Vagina (tissue), 2 donors: ENCODE measurements at regions not wholly inside any gene's neighbourhood (a gene's known extent, or its start where the extent isn't known, plus 50 kb on each side); places are given as distances from the start of the nearest gene placed in this dataset.

Source experiments
- POLR2A ChIP-seq, 2 donors: fragments of 450-650 bp; IDR thresholded peaks; one replicate each; pipeline ENCODE4 v1.6.1; 2017; ENCODE audit warnings: antibody characterized with exemption in 2 of 2, mild to moderate bottlenecking in 2 of 2, moderate library complexity in 2 of 2
- TF ChIP-seq, protein P1 (sequence below), 3 experiments: fragments of 450-650 bp in 2 of 3; fragments of 200-600 bp in 1 of 3; sonication (generic) in 1 of 3; IDR thresholded peaks; one replicate each; pipeline ENCODE4 v1.5.1; 2017 to 2019; ENCODE audit warnings: antibody characterized with exemption in 3 of 3, mild to moderate bottlenecking in 2 of 3, moderate library complexity in 2 of 3

DNA sequence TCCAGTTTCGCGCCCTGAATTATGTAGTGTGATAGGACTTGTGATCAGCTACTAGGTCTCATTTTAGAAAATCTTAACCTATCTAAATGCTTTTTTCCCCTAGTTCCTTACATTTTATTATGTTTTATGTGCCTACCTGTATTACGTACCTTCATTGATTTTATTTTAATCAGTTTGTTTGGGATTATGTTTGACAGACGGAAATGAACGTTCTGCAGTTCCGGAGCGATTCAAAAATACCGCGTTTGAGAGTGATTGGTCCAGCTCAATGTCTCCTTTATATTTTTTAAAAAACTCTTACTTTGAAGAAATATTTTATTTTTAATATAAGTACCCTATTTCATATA, 114.3 kb upstream of the BTN3A2 start:
- no peak for TF ChIP-seq POLR2A (IDR thresholded peaks at IDR 0.05)
- TF ChIP-seq, protein P1, sequence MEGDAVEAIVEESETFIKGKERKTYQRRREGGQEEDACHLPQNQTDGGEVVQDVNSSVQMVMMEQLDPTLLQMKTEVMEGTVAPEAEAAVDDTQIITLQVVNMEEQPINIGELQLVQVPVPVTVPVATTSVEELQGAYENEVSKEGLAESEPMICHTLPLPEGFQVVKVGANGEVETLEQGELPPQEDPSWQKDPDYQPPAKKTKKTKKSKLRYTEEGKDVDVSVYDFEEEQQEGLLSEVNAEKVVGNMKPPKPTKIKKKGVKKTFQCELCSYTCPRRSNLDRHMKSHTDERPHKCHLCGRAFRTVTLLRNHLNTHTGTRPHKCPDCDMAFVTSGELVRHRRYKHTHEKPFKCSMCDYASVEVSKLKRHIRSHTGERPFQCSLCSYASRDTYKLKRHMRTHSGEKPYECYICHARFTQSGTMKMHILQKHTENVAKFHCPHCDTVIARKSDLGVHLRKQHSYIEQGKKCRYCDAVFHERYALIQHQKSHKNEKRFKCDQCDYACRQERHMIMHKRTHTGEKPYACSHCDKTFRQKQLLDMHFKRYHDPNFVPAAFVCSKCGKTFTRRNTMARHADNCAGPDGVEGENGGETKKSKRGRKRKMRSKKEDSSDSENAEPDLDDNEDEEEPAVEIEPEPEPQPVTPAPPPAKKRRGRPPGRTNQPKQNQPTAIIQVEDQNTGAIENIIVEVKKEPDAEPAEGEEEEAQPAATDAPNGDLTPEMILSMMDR (IDR thresholded peaks at IDR 0.05), result no peak
